GM21825 (cell line): ENCODE measurements at regions not wholly inside any gene's neighbourhood (a gene's known extent, or its start where the extent isn't known, plus 50 kb on each side); places are given as distances from the start of the nearest gene placed in this dataset.

Experiments used
- ATAC-seq: cut with Tn5 transposase; IDR thresholded peaks from one replicate; pipeline ENCODE4 v1.9.1; 2021; ENCODE audit warnings: mild to moderate bottlenecking, moderate library complexity; ENCODE audit not compliant: unreplicated experiment

DNA sequence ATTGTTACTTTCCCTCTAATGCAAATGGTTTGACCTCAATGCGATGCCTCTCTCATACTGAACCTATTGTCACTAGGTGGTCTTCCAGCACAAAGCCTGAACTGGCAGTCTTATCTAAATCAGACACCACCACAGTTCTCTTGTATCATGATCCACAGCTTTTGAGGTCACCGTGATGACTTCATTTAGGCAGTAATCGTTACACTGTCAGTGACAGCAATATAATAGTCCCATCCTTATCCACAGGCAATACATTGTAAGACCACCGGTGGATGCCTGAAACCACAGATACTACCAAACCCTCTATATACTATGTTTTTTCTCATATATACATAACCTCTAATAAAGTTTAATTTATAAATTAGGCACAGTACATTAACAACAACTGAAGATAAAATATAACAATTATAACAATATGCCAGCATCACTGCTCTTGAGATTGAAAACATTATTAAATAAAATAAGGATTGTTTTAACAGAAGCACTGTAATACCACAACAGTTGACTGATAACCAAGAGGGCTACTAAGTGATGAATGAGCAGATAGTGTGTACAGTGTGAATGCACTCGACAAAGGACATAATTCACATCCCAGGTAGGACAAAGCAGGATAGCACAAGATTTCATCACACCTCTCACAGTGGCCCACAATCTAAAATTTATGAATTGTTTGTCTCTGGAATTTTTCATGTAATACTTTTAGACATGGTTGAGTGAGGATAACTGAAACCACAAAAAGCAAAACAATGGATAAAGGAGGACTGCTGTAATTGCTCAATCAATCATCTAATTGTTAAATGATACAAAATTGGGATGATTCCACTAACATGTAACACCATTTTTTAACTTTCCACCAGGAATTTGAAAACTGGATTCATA lies 419.4 kb downstream of the CENPC start:
- no peak for ATAC-seq

DNA sequence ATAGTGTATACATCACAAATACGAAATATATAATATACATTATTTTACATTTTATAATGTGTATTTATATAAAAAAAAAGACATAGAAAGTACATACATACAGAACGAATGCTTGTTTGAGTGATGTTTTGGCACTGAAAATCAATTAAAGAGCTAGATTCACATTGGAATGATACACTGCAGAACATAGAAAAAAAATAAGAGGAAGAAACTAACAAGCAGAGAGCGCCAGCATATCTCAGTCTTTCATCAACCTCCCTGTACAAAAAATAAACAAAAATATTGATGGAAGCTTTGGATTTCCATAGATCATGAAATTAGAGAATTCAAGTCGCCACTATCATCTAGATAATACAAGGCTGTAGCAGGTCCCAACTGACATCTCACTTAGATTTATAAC lies 420.6 kb downstream of the CENPC start:
- no peak for ATAC-seq

DNA sequence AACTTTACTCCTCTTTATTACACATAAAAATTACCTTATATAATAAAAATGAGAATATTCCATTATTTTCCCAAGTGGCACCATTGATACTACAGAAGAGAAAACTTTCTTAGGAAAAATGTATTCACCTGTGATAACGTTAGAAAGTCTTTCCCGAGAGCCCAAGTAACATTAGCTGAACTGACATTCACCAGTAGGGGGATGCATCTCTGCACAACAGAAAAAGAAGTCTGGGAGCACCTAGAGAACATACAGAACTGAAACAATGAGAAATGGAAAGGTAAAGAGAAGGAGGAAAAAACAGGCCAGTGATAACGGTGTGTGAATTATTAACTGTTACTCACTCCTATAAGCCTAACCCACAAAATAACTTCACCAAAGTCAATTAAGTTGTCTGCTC lies 423.3 kb downstream of the CENPC start:
- ATAC-seq: no peak

DNA sequence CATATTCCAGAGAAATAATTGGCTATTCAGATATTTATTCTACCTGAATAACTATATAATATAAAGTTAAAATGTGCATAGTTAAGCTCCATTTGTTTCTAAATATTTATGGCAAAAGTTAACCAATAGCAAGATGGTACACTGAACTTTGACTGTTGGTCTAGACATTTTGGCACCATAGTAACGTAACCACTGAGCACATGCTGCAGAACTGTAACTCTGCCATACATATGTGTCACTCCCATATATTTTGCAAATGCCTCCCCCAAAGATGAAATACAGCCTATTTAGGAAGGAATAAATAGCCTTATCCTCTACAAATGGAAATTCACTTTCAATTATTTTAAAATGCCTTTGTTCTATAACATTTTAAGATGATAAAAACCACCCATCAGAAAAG lies 424.9 kb downstream of the CENPC start:
- no peak for ATAC-seq

- no peak for ATAC-seq
Observed at GRCh38 chr4:67109276-67109675, 436.0 kb downstream of the CENPC start.

- ATAC-seq: no peak
Observed at GRCh38 chr4:67106861-67107460, 438.3 kb downstream of the CENPC start.

DNA sequence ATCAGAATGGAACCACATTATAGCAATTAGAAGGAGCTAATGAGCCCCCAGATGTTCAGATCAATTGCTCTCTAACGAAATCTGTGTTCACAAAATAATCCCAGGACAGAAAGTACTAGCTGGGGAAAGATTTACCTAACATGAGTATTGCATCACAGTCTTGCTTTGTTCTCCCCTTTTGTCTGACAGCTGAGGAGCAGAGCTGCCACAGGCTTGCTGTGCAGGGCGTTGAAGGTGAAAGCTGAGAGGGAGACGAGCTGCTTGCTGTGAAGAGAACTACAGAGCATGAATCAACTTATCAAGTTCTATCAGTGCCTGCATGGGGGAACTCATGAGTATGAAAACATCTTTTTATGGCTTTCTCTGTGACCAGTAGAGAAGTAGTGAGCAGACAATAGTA lies 441.2 kb downstream of the CENPC start:
- no peak for ATAC-seq

GRCh38 chr4:67103001-67103747 lies 442.1 kb downstream of the CENPC start:
- no peak for ATAC-seq

DNA sequence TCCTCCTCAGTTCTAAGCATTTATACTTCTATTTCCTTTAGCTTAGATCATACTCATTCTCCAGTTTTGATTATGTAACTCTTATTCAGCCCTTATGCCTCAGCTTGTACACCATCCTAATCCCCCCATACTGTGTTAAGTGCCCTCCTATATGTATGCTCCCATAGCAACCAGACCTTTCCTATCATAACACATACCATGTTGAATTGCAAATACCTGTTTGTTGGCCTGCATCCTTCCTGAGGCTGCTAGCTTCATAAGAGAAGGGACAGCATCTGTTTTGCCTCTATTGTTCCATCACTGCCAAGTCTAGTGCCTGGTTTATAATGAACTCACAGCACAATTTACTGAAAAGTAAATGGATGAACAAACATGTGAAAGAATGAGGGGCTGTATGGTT lies 443.7 kb downstream of the CENPC start:
- ATAC-seq: no peak

GRCh38 chr4:67092351-67092750 lies 453.0 kb downstream of the CENPC start:
- ATAC-seq: no peak

GRCh38 chr4:67091673-67092072 lies 453.6 kb downstream of the CENPC start:
- no peak for ATAC-seq

DNA sequence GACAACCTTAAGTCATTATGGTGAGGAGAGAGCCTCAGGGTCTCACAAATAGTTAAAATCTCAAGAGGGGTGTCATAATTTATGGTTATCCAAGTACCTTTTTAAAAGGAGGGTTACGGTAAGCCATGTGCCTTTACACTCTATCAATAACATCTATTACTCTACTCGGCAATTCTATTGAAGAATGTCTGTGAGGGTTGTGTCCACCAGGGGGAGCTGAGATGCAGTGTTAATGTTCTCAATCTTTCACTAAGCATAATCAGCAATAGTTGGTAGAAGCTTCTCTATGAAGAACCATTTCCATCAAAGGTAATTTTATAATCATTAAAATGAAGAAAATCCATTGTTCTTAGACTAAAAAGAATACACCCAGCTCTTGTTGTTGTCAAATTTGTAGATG lies 457.4 kb downstream of the CENPC start:
- ATAC-seq: no peak

- no peak for ATAC-seq
Observed at GRCh38 chr4:67084783-67085182, 460.5 kb downstream of the CENPC start.

DNA sequence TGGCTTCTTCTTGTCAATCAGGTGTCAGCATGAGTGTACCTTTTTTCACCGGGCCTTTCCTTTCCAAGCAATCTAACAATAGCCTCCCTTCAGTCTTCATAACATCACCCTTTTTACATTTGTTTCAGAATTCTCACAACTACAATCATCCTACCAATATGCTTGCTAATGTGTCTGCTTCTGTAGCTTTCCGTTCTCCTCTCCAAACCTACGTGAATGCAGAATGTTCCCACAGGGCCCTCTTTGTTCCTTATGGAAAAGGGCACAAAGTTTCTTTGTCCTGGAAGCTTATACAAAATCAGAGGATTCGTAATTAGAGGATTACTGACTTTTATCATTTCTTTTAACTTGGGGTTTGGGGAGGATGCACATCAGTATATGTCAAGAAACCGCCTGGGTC lies 461.8 kb downstream of the CENPC start:
- no peak for ATAC-seq

DNA sequence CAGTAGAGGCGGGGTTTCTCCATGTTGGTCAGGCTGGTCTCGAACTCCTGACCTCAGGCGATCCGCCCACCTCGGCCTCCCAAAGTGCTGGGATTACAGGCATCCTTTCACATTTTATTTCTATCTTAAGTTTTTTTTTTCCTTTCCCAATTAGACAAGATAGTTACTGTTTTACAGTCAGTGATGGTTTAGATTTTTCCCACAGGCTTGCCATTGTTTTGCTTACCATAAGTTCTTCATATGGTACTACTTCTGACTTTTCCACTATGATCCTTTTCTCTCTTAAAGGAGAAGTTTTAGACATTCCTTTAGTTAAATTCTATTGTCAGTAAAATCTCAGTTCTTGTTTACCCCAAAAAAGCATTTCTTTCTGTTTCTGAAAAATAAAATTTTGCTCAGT lies 462.6 kb downstream of the CENPC start:
- ATAC-seq: no peak

GRCh38 chr4:67080046-67080557 lies 465.2 kb downstream of the CENPC start:
- ATAC-seq: no peak

- ATAC-seq: no peak
Observed at GRCh38 chr4:67071641-67072040, 473.7 kb downstream of the CENPC start.

GRCh38 chr4:67055319-67055718 lies 490.0 kb downstream of the CENPC start:
- ATAC-seq: no peak

- no peak for ATAC-seq
Observed at GRCh38 chr4:67054896-67055295, 490.4 kb downstream of the CENPC start.

DNA sequence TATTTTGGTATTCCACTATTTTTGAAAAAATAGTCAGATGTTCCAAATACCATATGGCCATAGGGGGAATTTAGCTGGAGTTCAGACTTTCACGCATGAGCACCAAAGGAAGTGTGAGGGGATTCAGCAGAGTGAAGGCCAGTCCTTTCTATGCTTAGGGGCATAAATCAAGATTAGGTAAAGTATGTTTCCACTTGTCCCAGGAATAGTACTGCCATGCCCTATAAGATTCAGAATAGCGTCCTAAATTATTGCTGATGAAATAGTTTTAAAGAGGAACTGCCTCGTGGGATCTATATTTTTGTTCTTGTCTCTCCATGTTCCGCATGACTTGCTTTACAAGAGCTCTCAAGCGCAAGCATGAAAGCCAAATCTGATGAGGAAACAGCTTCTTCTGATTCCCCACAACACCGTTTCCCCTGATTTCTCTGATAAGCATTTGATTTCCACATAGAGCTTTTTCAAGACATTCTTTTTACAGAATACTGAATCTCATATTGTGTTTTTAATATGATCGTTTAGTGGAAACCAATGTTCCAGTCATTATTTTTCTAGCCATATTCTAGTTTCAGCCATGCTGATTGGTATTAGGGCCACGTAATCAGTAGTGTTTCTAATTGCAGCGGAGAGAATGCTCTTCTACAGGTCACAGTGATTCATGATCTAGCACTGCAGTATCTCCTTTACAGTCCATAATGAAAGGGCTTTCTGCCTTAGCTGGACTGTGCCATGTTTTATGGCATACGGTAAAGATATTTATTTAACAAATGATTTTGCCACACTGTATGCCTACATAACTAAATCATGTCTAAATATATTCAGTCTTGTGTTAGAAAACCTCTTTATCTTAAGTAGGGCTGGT lies 492.3 kb downstream of the CENPC start:
- ATAC-seq: no peak
